HEK293 (cell line): ENCODE measurements at regions not wholly inside any gene's neighbourhood (a gene's known extent, or its start where the extent isn't known, plus 50 kb on each side); places are given as distances from the start of the nearest gene placed in this dataset.

Source experiments
- CTCF ChIA-PET: fragments of 350-600 bp; formaldehyde crosslinking; extraction: SDS; loops from one replicate; lab custom pipeline; 2021; ENCODE audit warnings: antibody characterized with exemption; lab: Yijun Ruan, JAX
- POLR2A ChIA-PET: fragments of 300-600 bp; formaldehyde crosslinking; extraction: SDS; loops from one replicate; lab custom pipeline; 2020; ENCODE audit warnings: antibody characterized with exemption, inconsistent platforms; lab: Yijun Ruan, JAX
- H3K27ac ChIP-seq: fragments of 200-500 bp; sonication (Bioruptor generic); 2 replicates; pipeline ENCODE4 v1.5.1; 2014; ENCODE audit warnings: low read depth, low read length, control low read depth, inconsistent platforms; ENCODE audit errors: extremely low read depth
- H3K36me3 ChIP-seq, 2 experiments: fragments of 200-500 bp in 1 of 2; sonication (Bioruptor generic) in 1 of 2; 1 replicate in 1 of 2; 2 replicates in 1 of 2; pipeline ENCODE4 v1.5.1; 2014 to 2017; ENCODE audit warnings: inconsistent platforms in 2 of 2, low read length in 2 of 2; ENCODE audit not compliant: control insufficient read depth in 2 of 2, insufficient read depth in 1 of 2
- H3K4me1 ChIP-seq: fragments of 200-500 bp; sonication (Bioruptor generic); 2 replicates; pipeline ENCODE4 v1.5.1; 2014; ENCODE audit warnings: mild to moderate bottlenecking, low read length, inconsistent platforms; ENCODE audit not compliant: control insufficient read depth, insufficient read depth
- H3K4me3 ChIP-seq: 2 replicates; pipeline ENCODE4 v1.5.1; 2011; ENCODE audit warnings: low read depth, mild to moderate bottlenecking, control low read depth, low read length, moderate library complexity
- H3K9me3 ChIP-seq: fragments of 200-500 bp; sonication (Bioruptor generic); 2 replicates; pipeline ENCODE4 v1.5.1; 2014; ENCODE audit warnings: low read depth, low read length, inconsistent platforms; ENCODE audit not compliant: control insufficient read depth, insufficient read depth
- AEBP2 ChIP-seq: fragments of 450-650 bp; formaldehyde crosslinking; IDR thresholded peaks from 2 replicates; pipeline ENCODE4 v1.5.1; 2016; ENCODE audit warnings: missing biosample characterization, missing genetic modification characterization, borderline replicate concordance
- CTCF ChIP-seq: fragments of 450-650 bp; formaldehyde crosslinking; IDR thresholded peaks from 2 replicates; pipeline ENCODE4 v1.5.1; 2016; ENCODE audit warnings: missing biosample characterization, missing genetic modification characterization
- GFI1B ChIP-seq: fragments of 450-650 bp; formaldehyde crosslinking; IDR thresholded peaks from 2 replicates; pipeline ENCODE4 v1.5.1; 2016; ENCODE audit warnings: missing biosample characterization, missing genetic modification characterization
- GLIS1 ChIP-seq: fragments of 450-650 bp; formaldehyde crosslinking; IDR thresholded peaks from 2 replicates; pipeline ENCODE4 v1.5.1; 2016; ENCODE audit warnings: missing biosample characterization, missing genetic modification characterization
- INSM2 ChIP-seq: fragments of 450-650 bp; formaldehyde crosslinking; IDR thresholded peaks from 2 replicates; pipeline ENCODE4 v1.5.1; 2016; ENCODE audit warnings: missing biosample characterization, missing genetic modification characterization
- OSR2 ChIP-seq: fragments of 450-650 bp; formaldehyde crosslinking; IDR thresholded peaks from 2 replicates; pipeline ENCODE4 v1.5.1; 2016; ENCODE audit warnings: missing biosample characterization, missing genetic modification characterization
- PRDM4 ChIP-seq: fragments of 450-650 bp; formaldehyde crosslinking; IDR thresholded peaks from 2 replicates; pipeline ENCODE4 v1.5.1; 2017; ENCODE audit warnings: missing biosample characterization, missing genetic modification characterization
- SETDB1 ChIP-seq: IDR thresholded peaks from one replicate; pipeline ENCODE4 v1.6.1; 2017; ENCODE audit warnings: mild to moderate bottlenecking, low read length, moderate library complexity, mixed read lengths; ENCODE audit not compliant: insufficient read length
- ZBTB1 ChIP-seq: fragments of 450-650 bp; formaldehyde crosslinking; IDR thresholded peaks from 2 replicates; pipeline ENCODE4 v1.5.1; 2016; ENCODE audit warnings: missing biosample characterization, missing genetic modification characterization
- ZBTB17 ChIP-seq: fragments of 450-650 bp; formaldehyde crosslinking; IDR thresholded peaks from 2 replicates; pipeline ENCODE4 v1.5.1; 2016; ENCODE audit warnings: missing biosample characterization, missing genetic modification characterization
- ZNF138 ChIP-seq: fragments of 450-650 bp; formaldehyde crosslinking; IDR thresholded peaks from 2 replicates; pipeline ENCODE4 v1.5.1; 2016; ENCODE audit warnings: missing biosample characterization, missing genetic modification characterization, borderline replicate concordance
- ZNF175 ChIP-seq: fragments of 450-650 bp; formaldehyde crosslinking; IDR thresholded peaks from 2 replicates; pipeline ENCODE4 v1.5.1; 2016; ENCODE audit warnings: missing biosample characterization, missing genetic modification characterization
- ZNF23 ChIP-seq: fragments of 450-650 bp; formaldehyde crosslinking; IDR thresholded peaks from 2 replicates; pipeline ENCODE4 v1.5.1; 2016; ENCODE audit warnings: missing biosample characterization, missing genetic modification characterization, borderline replicate concordance
- ZNF335 ChIP-seq: fragments of 450-650 bp; formaldehyde crosslinking; conservative IDR thresholded peaks from 2 replicates; pipeline ENCODE4 v1.5.1; 2016; ENCODE audit warnings: missing biosample characterization, missing genetic modification characterization
- ZNF362 ChIP-seq: fragments of 450-650 bp; formaldehyde crosslinking; IDR thresholded peaks from 2 replicates; pipeline ENCODE4 v1.5.1; 2016; ENCODE audit warnings: missing biosample characterization, missing genetic modification characterization
- ZNF404 ChIP-seq: fragments of 450-650 bp; formaldehyde crosslinking; IDR thresholded peaks from 2 replicates; pipeline ENCODE4 v1.5.1; 2017; ENCODE audit warnings: missing biosample characterization, missing genetic modification characterization
- ZNF416 ChIP-seq: fragments of 450-650 bp; formaldehyde crosslinking; IDR thresholded peaks from 2 replicates; pipeline ENCODE4 v1.5.1; 2016; ENCODE audit warnings: missing biosample characterization, missing genetic modification characterization
- ZNF521 ChIP-seq: fragments of 450-650 bp; formaldehyde crosslinking; IDR thresholded peaks from 2 replicates; pipeline ENCODE4 v1.5.1; 2017; ENCODE audit warnings: missing biosample characterization, mild to moderate bottlenecking, missing genetic modification characterization
- ZNF530 ChIP-seq: fragments of 450-650 bp; formaldehyde crosslinking; IDR thresholded peaks from 2 replicates; pipeline ENCODE4 v1.5.1; 2016; ENCODE audit warnings: low read depth, missing biosample characterization, missing genetic modification characterization
- ZNF548 ChIP-seq: fragments of 450-650 bp; formaldehyde crosslinking; IDR thresholded peaks from 2 replicates; pipeline ENCODE4 v1.5.1; 2016; ENCODE audit warnings: missing biosample characterization, missing genetic modification characterization
- ZNF560 ChIP-seq: fragments of 450-650 bp; formaldehyde crosslinking; IDR thresholded peaks from 2 replicates; pipeline ENCODE4 v1.5.1; 2017; ENCODE audit warnings: missing biosample characterization, missing genetic modification characterization, borderline replicate concordance
- ZNF664 ChIP-seq: fragments of 450-650 bp; formaldehyde crosslinking; IDR thresholded peaks from 2 replicates; pipeline ENCODE4 v1.5.1; 2016; ENCODE audit warnings: missing biosample characterization, missing genetic modification characterization
- ZNF677 ChIP-seq: fragments of 450-650 bp; IDR thresholded peaks from 2 replicates; pipeline ENCODE4 v1.5.0; 2018; ENCODE audit warnings: missing biosample characterization, mild to moderate bottlenecking, missing genetic modification characterization, moderate library complexity
- ZNF704 ChIP-seq: fragments of 450-650 bp; formaldehyde crosslinking; IDR thresholded peaks from 2 replicates; pipeline ENCODE4 v1.5.1; 2016; ENCODE audit warnings: missing biosample characterization, missing genetic modification characterization
- ZNF843 ChIP-seq: fragments of 450-650 bp; formaldehyde crosslinking; IDR thresholded peaks from 2 replicates; pipeline ENCODE4 v1.5.1; 2016; ENCODE audit warnings: missing biosample characterization, missing genetic modification characterization
- ZSCAN18 ChIP-seq: fragments of 450-650 bp; formaldehyde crosslinking; IDR thresholded peaks from 2 replicates; pipeline ENCODE4 v1.5.1; 2016; ENCODE audit warnings: missing biosample characterization, missing genetic modification characterization
- ZXDB ChIP-seq: fragments of 450-650 bp; formaldehyde crosslinking; IDR thresholded peaks from 2 replicates; pipeline ENCODE4 v1.5.1; 2016; ENCODE audit warnings: missing biosample characterization, missing genetic modification characterization

GRCh38 chr4:155060873-155061272 lies 147.6 kb upstream of the NPY2R start:
- no peak overlapping the region for H3K27ac ChIP-seq
- no peaks in the 10 kb centered on the region for H3K36me3 ChIP-seq
- H3K4me3 ChIP-seq = no peak overlapping the region
- H3K9me3 ChIP-seq = no peaks in the 10 kb centered on the region
- TF ChIP-seq ZNF416 (tag by site-specific recombination) (no peak), ZNF404 (tag by site-specific recombination) (no peak), OSR2 (tag by site-specific recombination) (no peak), ZNF335 (tag by site-specific recombination) (no peak), ZBTB17 (no peak), ZNF138 (no peak), PRDM4 (tag by site-specific recombination) (no peak), GLIS1 (tag by site-specific recombination) (no peak), ZNF23 (tag by site-specific recombination) (no peak), ZNF843 (tag by site-specific recombination) (no peak), ZNF704 (tag by site-specific recombination) (no peak), ZNF677 (tag by site-specific recombination) (no peak), INSM2 (tag by site-specific recombination) (no peak), CTCF (no peak), ZXDB (tag by site-specific recombination) (no peak), ZNF175 (tag by site-specific recombination) (no peak)
- ChIA-PET CTCF (no interaction called here), POLR2A (no interaction called here)
- H3K4me1 ChIP-seq = no peaks in the 10 kb centered on the region

- Histone ChIP-seq H3K9me3 (no peaks in the 10 kb centered on the region), H3K4me1 (no peaks in the 10 kb centered on the region), H3K36me3 (no peaks in the 10 kb centered on the region), H3K4me3 (no peak overlapping the region), H3K27ac (no peak overlapping the region)
- ChIA-PET POLR2A (no interaction called here), CTCF (no interaction called here)
- TF ChIP-seq ZSCAN18 (tag by site-specific recombination) (no peak), ZNF560 (tag by site-specific recombination) (no peak), GFI1B (tag by site-specific recombination) (no peak), ZNF530 (no peak), SETDB1 (no peak), AEBP2 (tag by site-specific recombination) (no peak), ZBTB1 (tag by site-specific recombination) (no peak), ZNF548 (tag by site-specific recombination) (no peak), ZNF521 (tag by site-specific recombination) (no peak), ZNF362 (tag by site-specific recombination) (no peak), ZNF664 (tag by site-specific recombination) (no peak)
Observed at GRCh38 chr4:155062948-155063347, 145.5 kb upstream of the NPY2R start.
